Kasumi-1 (cell line): ENCODE measurements at regions not wholly inside any gene's neighbourhood (a gene's known extent, or its start where the extent isn't known, plus 50 kb on each side); places are given as distances from the start of the nearest gene placed in this dataset.
"Not testable (repeated sequence)": the region's sequence is repeated elsewhere in the genome, so short reads cannot be mapped to it uniquely, and the experiment has no call there.

Experiments used
- DNase-seq, 2 experiments: peaks; one replicate each; lab custom pipeline; 2025; lab: John Stamatoyannopoulos, UW

DNA sequence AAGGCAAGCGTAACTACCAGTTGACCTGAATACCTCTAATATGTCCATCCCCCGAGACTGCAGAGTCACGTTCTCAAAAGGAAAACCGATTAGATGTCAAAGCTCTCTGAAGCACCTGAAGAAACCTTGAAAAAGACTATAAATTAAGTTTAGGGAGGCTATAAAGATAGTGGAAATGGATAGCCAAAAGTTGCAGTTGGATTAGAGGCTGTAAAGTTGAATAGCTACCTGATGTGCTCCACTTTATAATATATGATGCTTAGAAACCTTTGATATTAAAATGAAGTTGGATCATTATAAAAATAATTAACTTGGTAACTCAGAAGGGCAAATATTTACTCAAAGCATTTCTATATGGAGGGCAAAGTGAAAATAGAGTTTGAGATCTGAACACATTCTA, 506.6 kb upstream of the AGA start:
- DNase-seq = no peak

DNA sequence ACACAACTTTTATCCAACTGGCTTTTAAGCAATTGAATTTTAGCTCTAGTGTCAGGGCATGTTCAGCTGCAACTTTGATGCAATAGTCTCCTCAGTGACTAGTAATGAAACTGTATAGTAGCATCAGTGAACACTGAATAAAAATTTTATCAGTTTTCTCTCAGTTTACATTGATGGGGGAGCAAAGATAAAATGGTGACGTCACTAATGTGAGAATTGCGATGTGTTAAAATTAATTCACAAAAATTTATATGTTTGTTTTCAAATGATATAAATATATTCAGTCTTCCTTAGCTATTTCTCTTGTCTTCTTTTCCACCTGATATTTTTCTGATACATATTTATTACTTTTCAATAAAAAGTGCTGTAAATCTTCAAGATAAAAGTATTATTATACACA, 508.8 kb upstream of the AGA start:
- no peak for DNase-seq

DNA sequence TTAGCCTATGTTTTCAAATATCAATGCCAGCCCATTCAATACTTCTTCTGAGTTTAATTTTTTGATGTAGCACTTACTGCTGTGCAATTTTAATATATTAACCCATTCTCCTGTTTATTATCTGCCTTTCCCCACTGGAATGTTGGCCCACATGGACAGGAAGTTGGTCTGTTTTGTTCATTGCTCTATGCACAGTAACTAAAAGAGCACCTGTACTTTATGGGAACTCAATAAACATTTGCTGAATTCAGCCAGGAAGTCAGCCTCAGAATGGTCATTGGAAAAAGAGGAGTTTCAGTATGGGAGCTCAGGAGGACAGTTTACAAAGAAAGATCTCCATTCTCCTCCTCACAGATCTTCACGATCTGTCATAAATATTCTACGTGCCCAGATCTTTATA, 510.5 kb upstream of the AGA start:
- no peak for DNase-seq

DNA sequence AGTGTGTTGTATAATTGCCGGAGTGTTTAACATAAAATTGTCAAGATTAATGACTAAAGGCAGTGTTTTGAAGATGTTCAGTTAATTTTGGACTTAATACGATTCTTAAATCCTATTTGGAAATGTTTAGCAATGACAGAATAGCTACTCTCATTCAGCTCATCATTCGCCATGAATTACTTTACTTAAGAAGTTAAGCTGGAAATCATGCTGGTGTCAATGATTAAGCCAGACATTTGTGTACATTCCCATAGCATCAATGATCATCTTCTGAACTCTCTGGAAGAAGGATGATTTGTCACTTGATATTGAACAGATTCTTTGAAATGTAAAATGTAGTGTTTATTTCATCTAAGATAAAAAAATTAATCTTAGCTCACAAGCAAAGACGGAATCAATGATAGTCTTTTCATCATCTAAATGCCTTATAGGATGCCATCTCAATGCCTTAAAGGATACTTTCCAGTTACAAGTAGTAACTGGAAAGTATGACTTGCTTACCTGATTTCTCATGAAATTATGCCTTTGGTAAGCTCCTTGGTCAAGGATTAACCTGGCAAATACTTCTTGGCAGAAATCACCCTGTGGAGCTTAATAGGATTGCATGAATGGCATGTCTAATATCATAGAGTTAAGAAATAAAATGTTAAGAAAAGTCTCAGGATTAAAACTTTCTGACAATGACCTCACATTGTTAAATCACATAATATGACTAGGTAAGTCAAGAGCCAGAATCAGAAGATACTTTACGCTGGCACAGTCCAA, 515.5 kb upstream of the AGA start:
- DNase-seq = no peak

DNA sequence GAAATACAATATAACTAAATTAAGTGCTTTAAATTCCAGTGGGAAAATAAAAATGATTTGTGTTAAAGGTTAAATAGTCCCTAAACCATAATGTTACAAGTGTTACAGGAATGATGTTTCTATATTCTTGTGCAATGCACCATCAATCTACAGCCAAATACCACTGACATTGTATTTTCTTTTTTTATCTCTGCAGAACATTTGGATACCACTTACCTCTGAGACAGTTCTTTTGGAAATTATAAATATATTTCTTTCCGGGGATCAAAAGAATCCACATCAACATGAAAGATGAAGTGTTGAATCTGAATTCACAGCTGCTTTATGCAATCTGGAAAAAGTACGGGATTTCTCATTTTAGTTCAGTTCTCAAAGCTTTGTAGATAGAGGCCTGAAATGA, 518.3 kb upstream of the AGA start:
- DNase-seq = no peak

DNA sequence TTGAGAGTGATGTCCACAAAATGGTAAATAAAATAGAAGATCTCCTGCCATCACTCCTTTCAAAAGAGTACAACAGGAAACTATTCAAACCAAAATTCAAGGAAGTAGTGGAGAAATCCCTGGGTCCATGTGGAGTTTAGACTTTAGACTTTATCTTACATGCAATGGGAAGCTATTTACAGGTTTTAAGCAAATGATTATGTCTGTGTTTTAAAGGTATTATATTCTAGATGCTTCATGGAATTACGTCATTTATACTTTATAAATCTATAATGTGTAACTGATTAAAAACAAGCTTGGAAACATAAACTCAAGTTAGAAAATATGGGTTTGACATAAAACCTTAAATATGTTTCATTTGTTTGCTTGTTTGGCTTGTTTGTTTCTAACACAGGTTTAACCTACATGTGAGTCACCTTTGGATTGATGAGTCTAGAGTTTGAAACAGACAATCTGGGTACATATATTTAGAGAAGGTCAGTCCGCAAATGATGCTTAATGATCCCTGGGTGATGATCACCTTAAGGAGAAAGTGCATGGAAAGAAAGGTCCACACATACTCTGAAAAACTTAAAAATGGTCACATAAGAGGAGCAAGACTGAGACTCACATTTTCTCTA, 519.6 kb upstream of the AGA start:
- DNase-seq = no peak

DNA sequence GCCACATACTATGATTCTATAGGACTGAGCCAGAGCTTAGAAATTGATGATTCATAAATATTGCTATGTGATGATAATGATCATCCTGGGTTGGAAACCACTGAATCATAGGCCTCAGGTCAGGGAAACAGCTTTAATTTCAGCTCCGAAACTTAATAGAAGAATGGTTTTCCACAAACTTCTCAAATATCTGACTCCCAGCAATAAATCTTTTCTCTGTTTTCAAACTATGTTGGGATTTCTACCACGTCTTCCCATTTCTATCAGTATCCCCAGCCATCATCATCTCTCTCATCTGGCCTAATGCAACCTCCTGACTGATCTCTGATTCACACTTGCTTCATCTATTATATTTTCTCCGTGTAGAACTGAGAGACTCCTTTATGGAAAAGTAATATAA, 521.8 kb upstream of the AGA start:
- DNase-seq = no peak

DNA sequence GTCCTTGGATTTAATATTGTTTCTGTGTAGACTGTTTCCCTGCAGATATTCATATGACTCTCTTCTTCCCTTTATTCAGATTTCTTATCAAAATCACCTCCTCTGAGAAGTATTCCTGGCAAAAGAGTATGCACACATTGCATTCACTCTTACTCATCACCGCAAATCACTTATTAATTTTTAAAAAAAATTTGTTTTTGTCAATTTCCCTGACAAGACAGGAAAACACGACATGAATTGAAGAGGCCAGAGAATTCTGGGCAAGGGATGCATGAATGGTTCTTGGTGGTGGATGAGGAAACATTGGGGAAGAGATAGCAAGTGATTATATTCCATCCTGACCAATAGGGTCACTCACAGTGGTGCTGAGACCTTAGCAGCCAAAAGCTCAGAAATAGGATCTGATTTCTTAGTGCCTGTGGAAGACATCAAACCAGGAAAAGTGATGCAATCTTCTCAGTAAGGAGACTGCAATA, 522.5 kb upstream of the AGA start:
- no peak for DNase-seq

DNA sequence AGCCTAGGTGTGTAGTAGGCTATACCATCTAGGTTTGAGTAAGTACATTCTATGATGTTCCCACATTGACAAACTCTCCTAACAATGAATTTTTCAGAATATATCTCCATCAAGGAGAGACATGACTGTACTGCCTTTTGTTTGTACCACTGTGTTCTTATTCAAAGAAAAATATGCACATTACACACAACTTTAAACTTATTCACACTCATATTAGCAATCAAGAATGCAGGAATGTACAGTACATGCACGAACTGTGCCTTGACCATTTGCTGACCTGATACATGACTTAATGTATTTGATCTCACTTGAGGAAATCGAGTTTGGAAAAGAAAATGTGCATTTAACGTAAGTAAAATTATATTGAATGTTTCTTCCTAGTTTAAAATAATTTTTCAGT, 525.1 kb upstream of the AGA start:
- no peak for DNase-seq

DNA sequence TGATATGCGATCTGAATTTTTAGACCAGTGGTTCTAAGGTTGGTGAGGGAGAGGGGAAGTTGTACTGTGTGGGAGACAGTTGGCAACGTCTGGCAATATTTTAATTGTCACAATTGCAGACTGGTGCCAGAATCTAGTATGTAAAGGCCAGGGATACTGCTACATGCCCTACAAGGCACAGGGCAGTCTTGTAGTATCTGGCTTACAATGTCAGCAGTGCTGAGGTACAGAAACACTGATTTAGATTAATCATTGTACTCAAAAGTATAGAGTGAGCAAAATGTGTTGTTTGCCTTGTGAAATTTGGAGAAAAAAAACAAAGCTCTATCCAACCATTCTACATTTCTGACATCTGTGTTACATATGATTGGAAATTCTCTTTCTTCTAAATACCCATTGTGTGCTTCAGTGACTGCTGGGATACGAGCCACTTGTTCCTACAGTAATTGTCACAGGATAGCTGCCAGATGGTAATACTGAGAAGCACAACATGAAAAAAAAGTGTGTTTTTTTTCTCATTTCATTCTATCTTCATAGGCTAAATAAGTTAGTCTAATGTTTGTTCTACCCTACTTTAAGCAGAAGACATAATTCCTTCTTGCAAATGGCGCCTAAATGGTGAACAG, 526.7 kb upstream of the AGA start:
- no peak for DNase-seq

DNA sequence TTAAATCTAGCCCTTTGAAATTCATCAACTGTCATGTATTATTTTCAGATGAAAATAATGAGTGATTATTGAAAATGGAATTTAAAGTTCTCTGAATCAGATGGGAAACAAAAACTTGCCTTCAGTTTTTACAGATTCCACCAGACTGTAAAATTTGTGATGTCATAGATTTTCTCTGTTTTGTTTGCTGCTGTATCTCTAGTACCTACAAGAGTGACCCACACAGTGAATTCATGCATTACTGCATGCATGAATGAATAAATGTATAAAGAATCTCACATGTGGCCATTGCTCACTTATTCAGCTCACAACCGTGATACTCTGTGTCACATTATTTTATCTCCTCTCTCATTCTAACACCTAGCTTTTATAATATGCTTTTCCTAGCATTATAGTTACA, 532.2 kb upstream of the AGA start:
- no peak for DNase-seq

DNA sequence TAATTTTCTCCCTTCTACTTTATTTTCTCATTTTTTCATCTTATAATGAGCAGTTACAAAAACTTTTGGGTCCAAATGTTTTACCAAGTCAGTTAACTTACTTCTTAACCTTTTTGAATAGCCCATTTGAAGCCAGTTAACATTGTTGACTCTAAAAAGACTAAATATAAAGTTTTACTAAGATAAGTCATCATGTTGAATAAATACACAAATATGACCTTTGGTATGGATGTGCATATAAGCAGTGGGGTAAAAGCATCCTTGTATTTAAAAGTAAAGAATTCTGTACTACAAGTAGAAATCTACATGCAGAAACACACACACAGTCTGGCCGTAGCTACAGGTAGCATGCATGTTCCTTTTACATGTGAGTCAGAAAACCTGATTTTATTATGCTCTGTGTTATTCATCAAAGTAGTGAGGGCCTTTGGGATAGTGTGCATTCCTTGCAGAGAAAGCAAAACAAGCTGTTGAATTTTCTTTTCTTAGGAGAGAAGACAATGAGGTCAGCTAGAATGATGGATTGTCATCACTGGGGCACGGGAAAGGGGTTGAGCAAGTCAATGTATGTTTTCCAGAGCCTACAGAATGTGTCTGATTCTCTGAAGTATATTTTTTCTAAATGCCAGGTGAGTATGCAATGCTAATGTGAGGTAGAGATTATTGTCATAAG, 533.2 kb upstream of the AGA start:
- DNase-seq = no peak

DNA sequence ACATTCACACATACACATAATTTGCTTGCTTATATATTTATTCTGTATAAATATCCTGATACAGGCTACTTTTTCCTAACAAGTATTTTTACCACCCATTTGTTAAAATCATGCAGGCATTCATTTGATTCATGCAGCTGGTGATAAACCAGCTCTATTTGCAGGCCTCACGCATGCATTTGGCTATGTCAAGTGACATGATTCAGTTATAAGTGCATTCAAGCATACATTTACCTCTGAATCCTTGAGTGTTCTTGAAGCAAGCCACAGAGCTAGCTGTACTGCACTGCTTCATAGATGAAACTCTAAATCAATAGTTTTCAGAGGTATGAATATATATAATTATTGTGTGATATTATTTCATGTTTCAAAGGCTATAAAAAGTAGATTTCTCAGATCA, 544.0 kb upstream of the AGA start:
- no peak for DNase-seq

DNA sequence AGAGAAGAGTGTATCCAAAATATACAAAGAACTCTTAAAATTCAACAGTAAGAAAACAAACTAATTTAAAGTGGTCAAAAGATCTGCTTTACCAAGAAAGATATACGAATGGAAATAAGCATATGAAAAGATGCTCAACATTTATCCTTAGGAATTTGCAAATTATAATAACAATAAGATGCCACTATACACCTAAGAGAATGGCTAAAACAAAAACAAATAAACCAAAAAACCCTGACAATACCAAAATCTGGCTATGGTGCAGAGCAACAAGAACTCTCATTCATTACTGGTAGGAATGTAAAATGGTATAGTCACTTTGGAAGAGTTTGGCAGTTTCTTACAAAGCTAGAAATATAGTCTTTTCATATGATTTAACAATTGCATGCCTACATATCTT, 545.7 kb upstream of the AGA start:
- no peak for DNase-seq

DNA sequence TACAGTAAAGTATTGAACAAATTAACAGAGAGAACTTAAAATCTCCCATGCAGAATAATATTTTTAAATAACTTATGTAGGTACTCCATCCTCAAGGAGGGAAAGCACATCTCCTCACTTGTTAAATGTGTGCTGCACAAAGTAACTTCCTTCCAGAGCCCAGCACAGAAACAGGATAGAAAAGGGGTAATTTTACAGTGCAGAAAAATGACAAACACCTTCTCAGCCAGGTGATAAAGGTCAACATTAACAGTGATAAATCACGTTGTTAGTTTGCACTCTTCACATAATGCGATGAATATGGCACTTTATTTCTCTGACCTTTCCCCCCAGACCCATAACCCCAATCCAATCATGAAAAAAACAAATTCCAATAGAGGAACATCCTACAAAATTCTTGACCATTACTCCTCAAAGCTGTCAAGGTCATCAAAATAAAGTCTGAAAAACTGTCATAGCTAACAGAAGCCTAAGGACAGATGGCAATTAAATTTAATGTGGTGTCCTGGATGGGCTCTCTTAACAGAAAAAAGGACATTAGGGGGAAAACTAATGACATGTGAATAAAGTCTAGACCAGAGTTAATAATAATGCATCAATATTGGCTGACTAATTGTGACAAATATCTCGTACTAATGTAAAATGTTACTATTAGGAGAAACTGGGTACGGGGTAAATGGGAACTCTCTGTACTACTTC, 547.4 kb upstream of the AGA start:
- DNase-seq = no peak

DNA sequence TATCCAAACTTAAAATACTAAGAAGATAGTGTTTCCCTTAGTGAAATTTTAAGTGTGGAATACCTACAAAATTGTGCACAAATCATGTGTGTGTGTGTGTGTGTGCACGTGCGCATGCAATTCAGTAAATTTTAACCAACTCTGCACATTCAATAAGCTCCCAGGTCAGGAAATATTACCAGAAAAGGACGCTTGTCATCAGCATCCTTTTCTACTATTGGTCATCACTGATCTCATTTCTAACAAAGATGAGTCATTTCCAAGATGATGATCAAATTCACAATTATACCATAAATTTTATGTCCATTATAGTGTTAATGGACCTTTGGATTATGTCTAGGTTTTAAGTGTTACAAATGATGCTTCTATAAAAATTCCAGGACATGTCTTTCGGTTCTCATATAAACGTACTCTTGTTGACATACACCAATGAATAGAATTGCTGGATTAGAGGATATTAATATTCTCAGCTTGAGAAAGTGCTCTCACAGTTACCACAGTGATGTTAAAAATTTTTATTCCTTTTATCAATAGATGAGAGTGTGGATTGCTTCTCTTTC, 560.9 kb upstream of the AGA start:
- no peak for DNase-seq

DNA sequence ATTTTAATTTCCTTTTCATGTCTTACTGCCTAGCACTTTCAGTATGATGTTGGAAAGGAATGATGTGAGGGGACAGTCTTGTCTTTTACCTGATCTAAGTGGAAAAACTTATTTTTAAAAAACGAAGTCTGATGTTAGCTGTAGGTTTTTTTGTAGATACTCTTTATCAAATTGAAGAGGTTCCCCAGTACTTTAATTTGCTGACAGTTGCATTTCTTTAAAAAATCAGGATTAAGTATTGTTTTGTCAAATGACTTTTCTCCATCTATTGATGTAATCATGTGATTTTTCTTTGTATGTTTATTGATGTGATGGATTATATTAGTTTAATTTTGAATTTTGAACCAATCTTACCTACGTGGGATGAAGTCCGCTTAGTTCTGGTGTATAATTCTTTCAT, 568.4 kb upstream of the AGA start:
- no peak for DNase-seq

DNA sequence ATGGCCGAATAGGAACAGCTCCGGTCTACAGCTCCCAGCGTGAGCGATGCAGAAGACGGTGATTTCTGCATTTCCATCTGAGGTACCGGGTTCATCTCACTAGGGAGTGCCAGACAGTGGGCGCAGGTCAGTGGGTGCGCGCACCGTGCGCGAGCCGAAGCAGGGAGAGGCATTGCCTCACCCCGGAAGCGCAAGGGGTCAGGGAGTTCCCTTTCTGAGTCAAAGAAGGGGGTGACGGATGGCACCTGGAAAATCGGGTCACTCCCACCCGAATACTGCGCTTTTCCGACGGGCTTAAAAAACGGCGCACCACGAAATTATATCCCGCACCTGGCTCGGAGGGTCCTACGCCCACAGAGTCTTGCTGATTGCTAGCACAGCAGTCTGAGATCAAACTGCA, 572.8 kb upstream of the AGA start:
- DNase-seq = not testable (repeated sequence)

DNA sequence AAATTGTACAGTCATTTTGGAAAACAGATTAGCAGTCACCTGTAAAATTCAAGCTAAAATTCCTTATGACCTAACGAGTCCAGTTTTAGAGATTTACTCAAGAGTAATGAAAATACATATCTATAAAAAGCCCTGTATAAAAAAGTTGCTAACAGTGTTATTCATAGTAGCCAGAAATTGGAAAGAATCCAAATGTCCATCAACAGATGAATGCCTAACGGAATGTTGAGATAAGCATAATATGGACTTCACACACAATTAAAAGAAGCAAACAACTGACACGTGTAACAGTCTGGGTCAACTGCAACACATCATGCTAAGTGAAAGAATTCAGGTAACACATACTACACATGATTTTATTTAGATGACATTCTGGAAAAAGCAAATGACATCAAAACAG, 584.8 kb upstream of the AGA start:
- no peak for DNase-seq

DNA sequence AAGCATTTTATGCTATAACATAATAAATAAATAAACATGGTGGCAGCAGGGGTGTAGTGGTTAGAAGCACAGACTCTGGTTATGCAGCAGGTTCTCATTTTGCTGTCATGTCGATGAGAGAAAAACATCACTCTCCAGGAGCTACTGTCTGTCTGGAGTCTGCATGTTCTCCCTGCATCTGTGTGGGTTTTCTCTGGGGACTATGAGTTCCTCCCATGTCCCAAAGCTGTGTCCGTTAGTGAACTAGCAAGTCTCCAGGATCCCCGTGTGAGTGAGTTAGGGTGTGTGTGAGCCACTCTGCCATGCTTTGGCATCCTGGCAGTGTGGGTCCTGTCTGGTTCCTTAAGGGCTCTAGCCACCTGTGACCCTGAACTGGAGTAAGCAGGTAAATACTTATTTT, 585.6 kb upstream of the AGA start:
- no peak for DNase-seq

DNA sequence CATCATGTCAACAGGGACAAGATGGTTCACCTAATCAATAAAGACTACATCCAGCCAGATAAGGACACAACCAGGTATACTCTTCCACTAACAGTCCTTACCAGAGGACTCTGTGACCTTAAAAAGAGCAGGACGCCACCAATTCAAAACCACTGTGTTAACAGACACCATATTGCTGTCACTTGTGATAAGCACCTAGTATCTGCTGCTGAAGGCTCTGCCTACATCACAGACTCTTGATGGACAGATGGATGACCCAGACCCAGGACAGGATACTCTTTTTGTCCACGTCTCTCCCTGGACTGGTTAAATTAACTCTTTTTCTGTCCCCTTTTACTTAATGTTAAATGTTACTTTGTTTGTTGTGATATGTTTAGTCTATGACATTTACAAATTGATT, 586.2 kb upstream of the AGA start:
- DNase-seq = no peak
